ENCODE measurements at regions not wholly inside any gene's neighbourhood (a gene's known extent, or its start where the extent isn't known, plus 50 kb on each side); places are given as distances from the start of the nearest gene placed in this dataset.
A peak's percentile ranks its signal among the peaks of the same experiment; 100 is the strongest.

DNA sequence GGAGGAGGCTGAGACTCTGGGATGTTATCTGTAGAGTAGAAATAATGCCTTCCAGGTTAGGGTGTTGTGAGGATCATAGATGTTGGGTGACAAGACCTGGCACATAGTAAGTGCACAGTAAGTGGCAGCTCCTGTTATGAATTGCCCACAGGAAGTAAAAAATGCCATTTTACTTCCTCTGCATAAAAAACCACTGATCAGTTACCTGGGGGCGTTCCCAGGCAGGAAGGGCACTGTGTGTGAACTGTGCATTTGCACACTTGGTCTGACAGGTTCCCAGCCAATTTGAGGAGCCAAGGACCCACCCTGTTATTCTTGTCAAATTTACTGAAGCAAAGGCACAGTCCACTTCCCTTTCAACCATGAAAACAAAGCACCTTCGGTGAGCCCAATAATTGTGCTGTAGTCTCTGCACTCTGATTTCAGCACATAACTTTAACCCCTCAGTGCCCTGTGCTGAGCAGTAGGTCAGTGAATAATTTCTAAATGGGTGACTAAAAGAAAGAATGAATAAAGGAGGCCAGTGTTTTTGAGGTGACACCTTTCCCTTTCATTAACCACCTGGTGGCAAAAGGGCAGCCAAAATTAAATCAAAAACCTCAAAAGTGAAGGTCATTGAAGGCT is 85.8 kb upstream of the ARHGEF3 start:
- no peaks in the 10 kb centered on the region for H3K9me3 ChIP-seq
- no peak overlapping the region for H3K4me3 ChIP-seq
- H3K27ac ChIP-seq: no peak overlapping the region
- H3K27me3 ChIP-seq: no peaks in the 10 kb centered on the region
- intact Hi-C loops (cut with DNase I): no loop called here
- no peak for DNase-seq (ENCODE audit: extremely low spot score in 2 of 2)
- no peaks in the 10 kb centered on the region for H3K36me3 ChIP-seq
- TF ChIP-seq POLR2A (IDR thresholded peaks at IDR 0.05) (no peak), POLR2AphosphoS5 (IDR thresholded peaks at IDR 0.05; ENCODE audit: insufficient read depth in 1 of 2, low read depth in 1 of 2) (no peak)
- TF ChIP-seq, protein P1, sequence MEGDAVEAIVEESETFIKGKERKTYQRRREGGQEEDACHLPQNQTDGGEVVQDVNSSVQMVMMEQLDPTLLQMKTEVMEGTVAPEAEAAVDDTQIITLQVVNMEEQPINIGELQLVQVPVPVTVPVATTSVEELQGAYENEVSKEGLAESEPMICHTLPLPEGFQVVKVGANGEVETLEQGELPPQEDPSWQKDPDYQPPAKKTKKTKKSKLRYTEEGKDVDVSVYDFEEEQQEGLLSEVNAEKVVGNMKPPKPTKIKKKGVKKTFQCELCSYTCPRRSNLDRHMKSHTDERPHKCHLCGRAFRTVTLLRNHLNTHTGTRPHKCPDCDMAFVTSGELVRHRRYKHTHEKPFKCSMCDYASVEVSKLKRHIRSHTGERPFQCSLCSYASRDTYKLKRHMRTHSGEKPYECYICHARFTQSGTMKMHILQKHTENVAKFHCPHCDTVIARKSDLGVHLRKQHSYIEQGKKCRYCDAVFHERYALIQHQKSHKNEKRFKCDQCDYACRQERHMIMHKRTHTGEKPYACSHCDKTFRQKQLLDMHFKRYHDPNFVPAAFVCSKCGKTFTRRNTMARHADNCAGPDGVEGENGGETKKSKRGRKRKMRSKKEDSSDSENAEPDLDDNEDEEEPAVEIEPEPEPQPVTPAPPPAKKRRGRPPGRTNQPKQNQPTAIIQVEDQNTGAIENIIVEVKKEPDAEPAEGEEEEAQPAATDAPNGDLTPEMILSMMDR (IDR thresholded peaks at IDR 0.05): no peak
- H3K4me1 ChIP-seq: peaks cover 41% of the 10 kb centered on the region

DNA sequence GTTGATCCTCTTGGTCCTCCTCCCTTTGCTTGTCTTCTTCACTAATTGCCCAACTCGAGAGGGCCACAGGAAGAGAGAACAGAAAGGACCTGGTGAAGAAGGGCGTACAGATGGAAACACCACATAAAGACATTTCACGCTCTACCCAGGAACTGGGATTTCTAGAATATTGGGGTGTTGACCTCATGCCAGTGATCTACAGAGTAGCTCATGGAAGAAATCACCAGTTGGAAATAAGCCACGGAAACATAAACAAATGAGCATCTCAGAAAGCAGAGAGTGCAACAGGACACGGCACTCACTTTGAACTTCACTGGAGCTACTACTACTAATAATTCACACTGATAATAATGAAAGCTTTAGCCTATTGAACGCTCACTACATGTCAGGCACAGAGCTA is 84.6 kb upstream of the ARHGEF3 start:
- no peaks in the 10 kb centered on the region for H3K36me3 ChIP-seq
- intact Hi-C loops (cut with DNase I): no loop called here
- H3K4me1 ChIP-seq: peaks cover 36% of the 10 kb centered on the region
- H3K27me3 ChIP-seq: no peaks in the 10 kb centered on the region
- no peak overlapping the region for H3K4me3 ChIP-seq
- TF ChIP-seq POLR2AphosphoS5 (IDR thresholded peaks at IDR 0.05; ENCODE audit: insufficient read depth in 1 of 2, low read depth in 1 of 2) (no peak), POLR2A (IDR thresholded peaks at IDR 0.05) (no peak)
- TF ChIP-seq, protein P1 (IDR thresholded peaks at IDR 0.05): no peak
- no peak for DNase-seq (ENCODE audit: extremely low spot score in 2 of 2)
- no peak overlapping the region for H3K27ac ChIP-seq
- no peaks in the 10 kb centered on the region for H3K9me3 ChIP-seq

DNA sequence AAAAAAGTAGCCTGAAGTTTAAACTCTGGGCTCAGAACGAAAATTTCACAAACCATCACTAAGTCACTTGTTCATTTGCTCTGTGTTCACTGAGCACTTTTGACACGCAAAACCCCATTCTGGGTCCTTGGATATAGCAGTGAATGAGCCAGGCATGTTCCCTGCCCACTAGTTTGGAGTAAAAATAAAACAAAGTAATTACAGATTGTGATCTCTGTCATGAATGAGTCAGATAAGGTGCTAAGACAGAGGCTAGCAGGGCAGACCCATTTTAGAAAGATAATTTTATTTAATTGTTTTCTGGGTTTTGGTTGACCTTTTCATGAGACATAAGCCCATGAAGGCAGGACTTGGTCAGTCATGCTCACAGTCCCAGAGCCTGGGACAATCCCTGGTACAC is 84.1 kb upstream of the ARHGEF3 start:
- H3K4me3 ChIP-seq: no peak overlapping the region
- no peaks in the 10 kb centered on the region for H3K9me3 ChIP-seq
- H3K4me1 ChIP-seq: peaks cover 32% of the 10 kb centered on the region
- DNase-seq (ENCODE audit: extremely low spot score in 2 of 2): no peak
- TF ChIP-seq POLR2A (IDR thresholded peaks at IDR 0.05) (no peak), POLR2AphosphoS5 (IDR thresholded peaks at IDR 0.05; ENCODE audit: insufficient read depth in 1 of 2, low read depth in 1 of 2) (no peak)
- TF ChIP-seq, protein P1 (IDR thresholded peaks at IDR 0.05): no peak
- H3K36me3 ChIP-seq: no peaks in the 10 kb centered on the region
- no peak overlapping the region for H3K27ac ChIP-seq
- intact Hi-C loops (cut with DNase I): no loop called here
- H3K27me3 ChIP-seq: no peaks in the 10 kb centered on the region

DNA sequence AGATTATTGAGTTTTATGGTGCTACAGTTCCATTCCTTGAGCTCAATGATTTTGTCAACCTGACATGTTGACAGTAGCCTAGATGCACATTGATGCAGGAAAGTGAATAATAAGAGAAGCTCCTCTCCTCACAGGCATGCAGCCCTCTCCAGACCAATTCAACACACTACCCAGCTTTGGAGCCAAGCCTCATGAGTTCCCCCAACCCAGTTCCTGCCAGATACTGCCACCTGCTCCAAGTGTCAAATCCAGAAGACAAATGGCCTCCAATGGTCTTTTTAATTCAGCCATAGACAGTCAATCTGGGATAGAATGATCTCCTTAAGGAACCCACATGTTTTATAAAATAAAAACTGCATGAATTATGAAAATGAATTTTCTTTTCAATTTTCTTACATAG is 83.7 kb upstream of the ARHGEF3 start:
- Histone ChIP-seq H3K27ac (no peak overlapping the region), H3K27me3 (no peaks in the 10 kb centered on the region), H3K36me3 (no peaks in the 10 kb centered on the region), H3K4me1 (peaks cover 28% of the 10 kb centered on the region), H3K4me3 (no peak overlapping the region), H3K9me3 (no peaks in the 10 kb centered on the region)
- no peak for DNase-seq (ENCODE audit: extremely low spot score in 2 of 2)
- TF ChIP-seq POLR2AphosphoS5 (IDR thresholded peaks at IDR 0.05; ENCODE audit: insufficient read depth in 1 of 2, low read depth in 1 of 2): no peak
- TF ChIP-seq POLR2A (IDR thresholded peaks at IDR 0.05): no peak
- TF ChIP-seq, protein P1 (IDR thresholded peaks at IDR 0.05): no peak
- intact Hi-C loops (cut with DNase I): no loop called here

DNA sequence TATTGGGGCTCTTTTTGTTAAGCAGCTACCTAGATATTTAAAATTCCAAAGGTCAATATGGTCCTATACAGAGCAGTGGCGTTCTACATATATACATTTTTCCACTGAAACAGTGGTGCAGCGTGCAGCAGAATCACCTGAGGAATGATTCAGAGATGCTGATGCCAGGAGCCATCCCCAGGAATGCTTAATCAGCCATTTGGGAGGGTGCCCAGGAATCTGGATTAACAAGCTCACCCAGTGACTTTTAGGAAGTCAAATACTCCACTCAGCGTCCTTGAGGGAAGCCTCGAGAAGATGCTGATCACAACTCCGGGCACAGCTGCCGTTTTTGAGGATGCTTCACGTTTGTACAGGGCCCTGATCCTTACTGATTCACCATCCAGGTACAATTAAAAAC is 82.6 kb upstream of the ARHGEF3 start:
- intact Hi-C loops (cut with DNase I): no loop called here
- Histone ChIP-seq H3K27me3 (no peaks in the 10 kb centered on the region), H3K9me3 (no peaks in the 10 kb centered on the region), H3K4me1 (peaks cover 27% of the 10 kb centered on the region), H3K27ac (no peak overlapping the region), H3K4me3 (no peak overlapping the region), H3K36me3 (no peaks in the 10 kb centered on the region)
- DNase-seq (ENCODE audit: extremely low spot score in 2 of 2): no peak
- no peak for TF ChIP-seq POLR2A (IDR thresholded peaks at IDR 0.05)
- TF ChIP-seq, protein P1 (IDR thresholded peaks at IDR 0.05): no peak
- peak in 1 of 2 donors; percentile 53 for TF ChIP-seq POLR2AphosphoS5 (IDR thresholded peaks at IDR 0.05; ENCODE audit: insufficient read depth in 1 of 2, low read depth in 1 of 2)

Data from vagina (tissue), 2 donors.